Neural cell (in vitro differentiated cells): ENCODE measurements at regions not wholly inside any gene's neighbourhood (a gene's known extent, or its start where the extent isn't known, plus 50 kb on each side); places are given as distances from the start of the nearest gene placed in this dataset.

ENCODE experiments used
- small RNA-seq, 3 experiments: library from RNA; depleted of rRNA; stranded (forward); fragments of <200 nt; gene quantifications; one replicate each; pipeline ENCODE3, GENCODE V24; 2012

Small RNA genes lying in the stretch of these regions (small RNA-seq; reads per million reads assigned to genes)
- 0 reads per million in 3 experiments for gene RNA5SP161
